ENCODE measurements at regions not wholly inside any gene's neighbourhood (a gene's known extent, or its start where the extent isn't known, plus 50 kb on each side); places are given as distances from the start of the nearest gene placed in this dataset.

DNA sequence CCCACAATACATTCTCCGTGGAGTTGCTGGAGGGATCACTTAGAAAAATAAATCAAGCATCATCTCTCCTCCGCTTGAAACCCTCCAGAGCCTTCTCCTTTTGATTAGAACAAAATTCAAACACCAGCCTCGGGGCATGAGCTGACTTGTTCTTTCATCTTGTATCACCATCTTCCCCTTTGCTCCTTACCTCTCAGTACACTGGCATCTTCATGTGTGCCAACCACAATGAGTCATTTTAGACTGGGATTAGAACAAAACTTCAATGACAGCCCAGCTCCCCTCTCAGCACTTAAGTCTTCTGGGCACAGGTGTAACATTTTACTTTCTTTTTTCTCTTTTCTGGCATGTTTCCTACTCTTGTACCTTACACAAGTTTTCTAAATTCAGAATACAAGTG, 1159.2 kb upstream of the TMEM132C start:
- TF ChIP-seq CTCF (IDR thresholded peaks at IDR 0.05) (no peak), POLR2A (IDR thresholded peaks at IDR 0.05) (no peak)
